Erythroblast (primary cell): ENCODE measurements at regions not wholly inside any gene's neighbourhood (a gene's known extent, or its start where the extent isn't known, plus 50 kb on each side); places are given as distances from the start of the nearest gene placed in this dataset.

Experiments
- GATA1 ChIP-seq: IDR thresholded peaks from 2 replicates; pipeline ENCODE4 v1.6.1; 2011; ENCODE audit warnings: low read depth, mild to moderate bottlenecking, control low read depth, low read length, moderate library complexity
- POLR2A ChIP-seq: IDR thresholded peaks from 2 replicates; pipeline ENCODE4 v1.6.1; 2011; ENCODE audit warnings: mild to moderate bottlenecking, low read length

- TF ChIP-seq GATA1 (no peak), POLR2A (no peak)
Measured at GRCh38 chr22:49640366-49641095, 187.1 kb downstream of the BRD1 start.
